ENCODE measurements at regions not wholly inside any gene's neighbourhood (a gene's known extent, or its start where the extent isn't known, plus 50 kb on each side); places are given as distances from the start of the nearest gene placed in this dataset.

- TF ChIP-seq CTCF (conservative IDR thresholded peaks at IDR 0.05) = no peak
- H3K27ac ChIP-seq = no peak overlapping the region
Measured at GRCh38 chr13:109427148-109427547, 359.2 kb downstream of the IRS2 start.

DNA sequence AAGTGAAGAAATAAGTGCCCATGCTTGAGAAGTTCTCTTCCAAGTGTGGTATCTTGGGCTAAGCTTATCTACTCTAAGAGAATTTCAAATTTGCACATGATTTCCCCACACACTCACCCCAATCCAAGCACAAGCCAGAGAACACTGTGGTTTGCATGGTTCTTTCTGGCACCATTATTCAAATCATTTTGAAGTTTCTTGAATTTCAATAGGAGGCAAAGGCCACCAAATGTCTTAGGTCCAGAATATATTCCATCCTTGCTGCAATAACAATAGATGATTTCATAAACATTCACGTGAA lies 359.7 kb downstream of the IRS2 start:
- H3K27ac ChIP-seq = no peak overlapping the region
- TF ChIP-seq CTCF (conservative IDR thresholded peaks at IDR 0.05) = no peak

DNA sequence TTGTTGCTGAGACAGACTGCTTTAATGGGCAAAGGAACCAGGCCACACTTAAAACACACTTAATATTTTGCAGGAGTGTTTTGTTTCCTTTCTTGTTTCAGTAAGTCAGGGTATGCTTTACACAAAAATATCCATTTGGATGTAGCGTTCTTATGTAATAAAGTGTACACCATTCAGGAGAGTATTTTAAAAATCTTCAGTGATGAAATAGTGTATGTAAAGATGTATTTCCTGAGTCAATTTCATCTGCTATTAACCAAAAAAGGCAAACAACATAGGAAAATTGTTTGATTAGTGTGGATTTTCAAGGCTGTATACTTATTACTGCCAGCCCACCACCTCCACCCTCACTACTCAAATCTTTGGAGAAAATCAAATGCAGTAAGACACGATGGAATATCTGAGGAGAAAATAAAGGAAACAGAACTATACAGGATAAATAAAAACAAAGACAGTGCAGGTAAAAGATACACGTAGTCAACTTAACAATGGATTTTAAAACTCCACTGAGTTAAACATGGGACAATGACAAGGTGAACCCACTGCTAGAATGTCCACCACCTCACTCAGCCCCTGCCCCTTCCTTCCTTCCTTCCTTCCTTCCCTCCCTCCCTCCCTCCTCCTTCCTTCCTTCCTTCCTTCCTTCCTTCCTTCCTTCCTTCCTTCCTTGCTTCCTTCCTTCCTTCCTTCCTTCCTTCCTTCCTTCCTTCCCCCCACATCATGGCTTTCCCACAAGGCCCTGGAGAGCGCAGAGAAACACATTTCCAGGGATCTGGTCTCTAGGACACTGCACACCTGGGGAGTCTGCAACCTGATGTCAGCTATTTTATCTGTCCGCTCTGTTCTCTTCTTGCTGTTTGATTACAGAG lies 360.3 kb downstream of the IRS2 start:
- no peak for TF ChIP-seq CTCF (conservative IDR thresholded peaks at IDR 0.05)
- no peak overlapping the region for H3K27ac ChIP-seq

- no peak for TF ChIP-seq CTCF (conservative IDR thresholded peaks at IDR 0.05)
- H3K27ac ChIP-seq = no peak overlapping the region
Measured at GRCh38 chr13:109422161-109422560, 364.2 kb downstream of the IRS2 start.

DNA sequence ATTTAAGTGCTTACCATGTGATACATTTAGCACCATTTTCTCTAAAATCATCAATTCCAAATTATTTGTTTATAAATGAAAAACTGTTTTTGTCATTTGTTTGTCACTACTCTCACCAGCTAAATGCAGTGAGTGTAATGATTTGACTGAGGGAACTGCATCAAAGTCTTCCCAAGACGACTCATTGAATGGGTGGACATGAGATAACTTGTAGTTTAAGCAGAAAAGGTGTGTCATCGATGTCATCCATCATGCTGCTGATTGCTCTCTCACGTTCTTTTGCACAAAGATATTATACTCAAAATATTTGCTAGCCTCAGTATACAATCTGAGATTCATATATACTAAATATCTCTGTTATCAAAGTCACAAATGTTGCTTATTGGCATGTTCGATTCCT lies 366.5 kb downstream of the IRS2 start:
- H3K27ac ChIP-seq = no peak overlapping the region
- no peak for TF ChIP-seq CTCF (conservative IDR thresholded peaks at IDR 0.05)

- H3K27ac ChIP-seq = no peak overlapping the region
- no peak for TF ChIP-seq CTCF (conservative IDR thresholded peaks at IDR 0.05)
Measured at GRCh38 chr13:109418111-109418510, 368.3 kb downstream of the IRS2 start.

DNA sequence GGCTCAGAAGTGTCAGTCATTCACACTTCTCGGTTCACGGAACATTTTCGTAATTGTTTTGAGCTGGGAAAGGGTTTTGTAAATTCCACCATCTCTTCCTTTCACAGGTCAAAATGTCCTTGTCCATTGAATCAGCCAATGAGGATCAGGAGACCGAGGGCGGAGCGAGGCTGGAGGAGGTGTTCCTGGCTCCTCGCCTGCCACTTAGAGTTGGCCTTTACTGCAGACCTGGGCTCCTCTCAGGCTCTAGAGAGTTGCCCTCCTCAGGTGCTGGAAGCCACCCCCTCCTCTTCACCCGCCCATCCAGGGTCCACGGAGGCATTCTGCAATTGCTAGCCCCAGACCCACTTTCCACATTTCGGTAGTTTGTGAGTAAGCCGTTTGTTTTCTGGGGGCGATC lies 370.4 kb downstream of the IRS2 start:
- H3K27ac ChIP-seq = no peak overlapping the region
- no peak for TF ChIP-seq CTCF (conservative IDR thresholded peaks at IDR 0.05)
